ENCODE measurements at regions not wholly inside any gene's neighbourhood (a gene's known extent, or its start where the extent isn't known, plus 50 kb on each side); places are given as distances from the start of the nearest gene placed in this dataset.

GRCh38 chr9:29769019-29769418 is 2195.7 kb upstream of the C9orf72 start:
- Histone ChIP-seq H4K91ac (ENCODE audit: insufficient read length, low read depth, low read length) (no peak overlapping the region), H3K4me2 (ENCODE audit: insufficient read depth, insufficient read length, low read length) (no peak overlapping the region), H3K79me2 (ENCODE audit: insufficient read depth, low read length) (no peaks in the 10 kb centered on the region), H4K20me1 (ENCODE audit: control insufficient read depth, insufficient read depth, insufficient read length) (no peaks in the 10 kb centered on the region), H2BK12ac (ENCODE audit: insufficient read length, low read depth, low read length) (no peak overlapping the region), H3K9ac (ENCODE audit: extremely low read depth, insufficient read length, low read length) (no peak overlapping the region), H3K18ac (ENCODE audit: insufficient read length, low read depth, low read length) (no peak overlapping the region), H2BK15ac (ENCODE audit: low read depth, low read length) (no peak overlapping the region), H2BK120ac (ENCODE audit: low read depth, low read length, poor library complexity, severe bottlenecking) (no peak overlapping the region), H3K27ac (ENCODE audit: insufficient read length, low read depth, low read length) (no peak overlapping the region), H2AK5ac (ENCODE audit: insufficient read length, low read length) (no peak overlapping the region), H3K4me1 (ENCODE audit: insufficient read depth, low read length) (no peaks in the 10 kb centered on the region), H3K56ac (ENCODE audit: insufficient read length, low read depth, low read length) (no peak overlapping the region), H2AFZ (ENCODE audit: low read length) (no peak overlapping the region), H4K5ac (ENCODE audit: insufficient read length, low read depth, low read length) (no peak overlapping the region), H3K23me2 (ENCODE audit: insufficient read length, low read depth, low read length, poor library complexity, severe bottlenecking) (no peaks in the 10 kb centered on the region), H3T11ph (ENCODE audit: low read length) (no peak overlapping the region), H3K27me3 (ENCODE audit: insufficient read depth, low read length) (no peaks in the 10 kb centered on the region), H3K79me1 (ENCODE audit: insufficient read depth, low read depth, low read length, poor library complexity, severe bottlenecking) (no peaks in the 10 kb centered on the region), H3K4ac (ENCODE audit: low read depth, low read length) (no peak overlapping the region), H4K8ac (replicated peaks; ENCODE audit: insufficient read length, low read depth, low read length) (no peak overlapping the region), H2BK5ac (ENCODE audit: insufficient read length, low read length) (no peak overlapping the region), H2BK20ac (ENCODE audit: low read depth, low read length, poor library complexity, severe bottlenecking) (no peak overlapping the region), H3K14ac (ENCODE audit: insufficient read depth, low read length) (no peak overlapping the region), H3K23ac (ENCODE audit: insufficient read length, low read depth, low read length) (no peak overlapping the region), H3K9me3 (ENCODE audit: control insufficient read depth, low read depth, low read length) (no peaks in the 10 kb centered on the region)
- no peak overlapping the region for H3K4me3 Mint-ChIP-seq
- TF ChIP-seq, protein P1, sequence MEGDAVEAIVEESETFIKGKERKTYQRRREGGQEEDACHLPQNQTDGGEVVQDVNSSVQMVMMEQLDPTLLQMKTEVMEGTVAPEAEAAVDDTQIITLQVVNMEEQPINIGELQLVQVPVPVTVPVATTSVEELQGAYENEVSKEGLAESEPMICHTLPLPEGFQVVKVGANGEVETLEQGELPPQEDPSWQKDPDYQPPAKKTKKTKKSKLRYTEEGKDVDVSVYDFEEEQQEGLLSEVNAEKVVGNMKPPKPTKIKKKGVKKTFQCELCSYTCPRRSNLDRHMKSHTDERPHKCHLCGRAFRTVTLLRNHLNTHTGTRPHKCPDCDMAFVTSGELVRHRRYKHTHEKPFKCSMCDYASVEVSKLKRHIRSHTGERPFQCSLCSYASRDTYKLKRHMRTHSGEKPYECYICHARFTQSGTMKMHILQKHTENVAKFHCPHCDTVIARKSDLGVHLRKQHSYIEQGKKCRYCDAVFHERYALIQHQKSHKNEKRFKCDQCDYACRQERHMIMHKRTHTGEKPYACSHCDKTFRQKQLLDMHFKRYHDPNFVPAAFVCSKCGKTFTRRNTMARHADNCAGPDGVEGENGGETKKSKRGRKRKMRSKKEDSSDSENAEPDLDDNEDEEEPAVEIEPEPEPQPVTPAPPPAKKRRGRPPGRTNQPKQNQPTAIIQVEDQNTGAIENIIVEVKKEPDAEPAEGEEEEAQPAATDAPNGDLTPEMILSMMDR (conservative IDR thresholded peaks at IDR 0.05), result no peak
- DNase-seq, result no peak
- H3K27me3 Mint-ChIP-seq (ENCODE audit: low read depth), result no peaks in the 10 kb centered on the region
- peaks cover 16 to 24% of the 10 kb centered on the region in 2 experiments for H3K9me3 Mint-ChIP-seq
- H3K4me1 Mint-ChIP-seq, result no peaks in the 10 kb centered on the region
- no CpG with 5 or more reads among the region's 2 CpGs for WGBS (ENCODE audit: extremely low coverage, insufficient read length, low lambda C conversion rate)
- H3K36me3 Mint-ChIP-seq (ENCODE audit: insufficient read depth in 1 of 3, low read depth in 3 of 3), result peaks cover 0 to 15% (median 6%) of the 10 kb centered on the region in 3 experiments; a peak in 3 of 7 replicates
- H3K27ac Mint-ChIP-seq, result peak overlapping the region in 1 of 3 experiments; percentile 4; a peak in 1 of 7 replicates

All from H9 (cell line).